GM12878 (cell line): ENCODE measurements at regions not wholly inside any gene's neighbourhood (a gene's known extent, or its start where the extent isn't known, plus 50 kb on each side); places are given as distances from the start of the nearest gene placed in this dataset.

ENCODE experiments used
- CTCF ChIP-seq, 3 experiments: IDR thresholded peaks in 2 of 3; conservative IDR thresholded peaks in 1 of 3; 2 replicates each; pipeline ENCODE4 v1.5.1; 2011; ENCODE audit warnings: low read depth in 3 of 3, low read length in 3 of 3, mild to moderate bottlenecking in 3 of 3, control low read depth in 2 of 3, moderate library complexity in 2 of 3, inconsistent platforms in 1 of 3, mixed read lengths in 1 of 3; ENCODE audit not compliant: control insufficient read depth in 2 of 3, insufficient read depth in 1 of 3; ENCODE audit errors: extremely low read depth in 1 of 3
- POLR2A ChIP-seq: IDR thresholded peaks from 2 replicates; pipeline ENCODE4 v1.6.1; 2011; ENCODE audit warnings: low read depth, mild to moderate bottlenecking, low read length

GRCh38 chr13:79128158-79128557, 277.9 kb downstream of the RBM26 start:
- TF ChIP-seq CTCF (IDR thresholded peaks at IDR 0.05 in 2 of 3, conservative IDR thresholded peaks at IDR 0.05 in 1 of 3; ENCODE audit: control insufficient read depth in 2 of 3, extremely low read depth in 1 of 3, insufficient read depth in 1 of 3, low read depth in 3 of 3, low read length in 3 of 3): no peak
- no peak for TF ChIP-seq POLR2A
